Endothelial cell of umbilical vein (primary cell): ENCODE measurements at regions not wholly inside any gene's neighbourhood (a gene's known extent, or its start where the extent isn't known, plus 50 kb on each side); places are given as distances from the start of the nearest gene placed in this dataset.

Experiments
- BruUV-seq: library from RNA; stranded (reverse); fragments of 400-500 nt; replicated peaks from 2 replicates; lab custom pipeline; 2021; lab: Mats Ljungman, UMichigan
- CTCF ChIA-PET: fragments of 300-600, 350-600 bp; sonication (Branson Sonifier 250); formaldehyde crosslinking; loops from one replicate; lab custom pipeline; 2021; ENCODE audit warnings: antibody characterized with exemption, inconsistent platforms; lab: Charles Lee
- POLR2A ChIA-PET: fragments of 300-600, 350-600 bp; sonication (Branson Sonifier 250); formaldehyde crosslinking; loops from one replicate; lab custom pipeline; 2021; ENCODE audit warnings: antibody characterized with exemption, inconsistent platforms; lab: Charles Lee
- DNase-seq: peaks from one replicate; pipeline ENCODE4 v3.0.0-alpha.2; 2011; ENCODE audit warnings: low read depth, low spot score
- FAIRE-seq: peaks from 2 replicates; lab custom pipeline; 2011; peaks lifted over from hg19 to GRCh38; lab: Jason Lieb, UNC
- H2AFZ ChIP-seq: 2 replicates; pipeline ENCODE4 v1.6.0; 2012; ENCODE audit warnings: low read depth, low read length, control low read depth, inconsistent platforms
- H3K27ac ChIP-seq: 2 replicates; pipeline ENCODE4 v1.5.1; 2011; ENCODE audit warnings: low read depth, mild to moderate bottlenecking, control low read depth, low read length, moderate library complexity; ENCODE audit not compliant: insufficient read depth
- H3K27me3 ChIP-seq, 2 experiments: 2 replicates each; pipeline versions ENCODE4 v1.6.0 to v1.6.1; 2011; ENCODE audit warnings: low read length in 2 of 2, mixed read lengths in 1 of 2; ENCODE audit not compliant: control insufficient read depth in 2 of 2, insufficient read depth in 2 of 2
- H3K36me3 ChIP-seq, 2 experiments: 2 replicates in 1 of 2; 3 replicates in 1 of 2; pipeline ENCODE4 v1.5.1; 2011; ENCODE audit warnings: low read length in 2 of 2, mild to moderate bottlenecking in 1 of 2, moderate library complexity in 1 of 2; ENCODE audit not compliant: control insufficient read depth in 2 of 2, insufficient read depth in 2 of 2; ENCODE audit errors: extremely low read depth in 1 of 2
- H3K4me1 ChIP-seq: 3 replicates; pipeline ENCODE4 v1.5.1; 2011; ENCODE audit warnings: mild to moderate bottlenecking, low read length; ENCODE audit not compliant: control insufficient read depth, insufficient read depth; ENCODE audit errors: extremely low read depth
- H3K4me2 ChIP-seq: 2 replicates; pipeline ENCODE4 v1.6.1; 2011; ENCODE audit warnings: low read length, control low read depth, mixed read lengths; ENCODE audit not compliant: insufficient read depth
- H3K4me3 ChIP-seq, 3 experiments: fragments of 200-600 bp in 1 of 3; sonication (generic), shearing (Covaris generic) in 1 of 3; replicated peaks in 1 of 3; 2 replicates each; pipeline ENCODE4 v1.5.1; 2011 to 2016; ENCODE audit warnings: control low read depth in 3 of 3, low read length in 3 of 3, mild to moderate bottlenecking in 2 of 3, inconsistent platforms in 1 of 3, low read depth in 1 of 3, moderate library complexity in 1 of 3; ENCODE audit not compliant: insufficient read depth in 1 of 3
- H3K79me2 ChIP-seq: 2 replicates; pipeline ENCODE4 v1.6.0; 2012; ENCODE audit warnings: low read length, inconsistent platforms; ENCODE audit not compliant: control insufficient read depth, insufficient read depth
- H3K9ac ChIP-seq: replicated peaks from 2 replicates; pipeline ENCODE3; 2011; ENCODE audit warnings: low read length, control low read depth; ENCODE audit not compliant: insufficient read depth; ENCODE audit errors: extremely low read depth
- H3K9me1 ChIP-seq: replicated peaks from 3 replicates; pipeline ENCODE4 v1.6.0; 2011; ENCODE audit warnings: mild to moderate bottlenecking, low read length; ENCODE audit not compliant: control insufficient read depth, insufficient read depth; ENCODE audit errors: extremely low read depth
- H3K9me3 ChIP-seq: replicated peaks from 2 replicates; pipeline ENCODE4 v1.5.1; 2012; ENCODE audit warnings: low read length, inconsistent platforms; ENCODE audit not compliant: control insufficient read depth, insufficient read depth
- H4K20me1 ChIP-seq: replicated peaks from 2 replicates; pipeline ENCODE3; 2011; ENCODE audit warnings: mild to moderate bottlenecking, low read length; ENCODE audit not compliant: control insufficient read depth, insufficient read depth; ENCODE audit errors: extremely low read depth
- CTCF ChIP-seq, 2 donors: IDR thresholded peaks; 1 replicate in 1 of 2; 2 replicates in 1 of 2; pipeline ENCODE4 v1.5.1; 2011; ENCODE audit warnings: low read length in 2 of 2, mild to moderate bottlenecking in 2 of 2, moderate library complexity in 2 of 2, control low read depth in 1 of 2, inconsistent platforms in 1 of 2, low read depth in 1 of 2; ENCODE audit not compliant: insufficient read depth in 1 of 2; ENCODE audit errors: extremely low read depth in 1 of 2
- EZH2 ChIP-seq: IDR thresholded peaks from 2 replicates; pipeline ENCODE4 v1.6.1; 2012; ENCODE audit warnings: borderline replicate concordance, low read depth, mild to moderate bottlenecking, moderate library complexity, low read length, inconsistent platforms; ENCODE audit not compliant: severe bottlenecking
- FOS ChIP-seq: IDR thresholded peaks from 2 replicates; pipeline ENCODE4 v1.6.1; 2011; ENCODE audit warnings: mild to moderate bottlenecking, low read length, moderate library complexity, borderline replicate concordance; ENCODE audit not compliant: insufficient read depth
- GATA2 ChIP-seq: IDR thresholded peaks from 2 replicates; pipeline ENCODE4 v1.7.0; 2011; ENCODE audit warnings: low read depth, mild to moderate bottlenecking, moderate library complexity, mixed read lengths, low read length; ENCODE audit not compliant: insufficient read length, insufficient read depth
- JUN ChIP-seq: IDR thresholded peaks from 2 replicates; pipeline ENCODE4 v1.6.1; 2011; ENCODE audit warnings: borderline replicate concordance, low read depth; ENCODE audit not compliant: insufficient read length, insufficient read depth
- MAX ChIP-seq: IDR thresholded peaks from 2 replicates; pipeline ENCODE4 v1.6.1; 2011; ENCODE audit not compliant: insufficient read depth, insufficient read length
- MYC ChIP-seq: IDR thresholded peaks from one replicate; pipeline ENCODE4 v1.6.1; 2011; ENCODE audit warnings: mild to moderate bottlenecking, low read depth, low read length
- POLR2A ChIP-seq: IDR thresholded peaks from 2 replicates; pipeline ENCODE4 v1.6.1; 2012; ENCODE audit warnings: low read depth, mild to moderate bottlenecking, control low read depth, low read length
- POLR2AphosphoS5 ChIP-seq: IDR thresholded peaks from 2 replicates; pipeline ENCODE4 v1.6.1; 2012; ENCODE audit warnings: low read depth, mild to moderate bottlenecking, control low read depth, low read length, moderate library complexity; ENCODE audit not compliant: insufficient read depth
- dilution Hi-C: fragments of 300-500 bp; cut with MboI; formaldehyde crosslinking; loops from one replicate; pipeline ENCODE4 v1.15.0; 2019; ENCODE audit warnings: low sequenced_read_pairs; ENCODE audit not compliant: extremely low pct_ligation_motif_present
- intact Hi-C: fragments of 100-400 bp; cut with micrococcal nuclease; formaldehyde crosslinking; loops from one replicate; pipeline ENCODE4 v1.10.0; 2022

GRCh38 chr5:17947029-17947428, 312.8 kb downstream of the TAF11L14 start:
- no peaks in the 10 kb centered on the region for H4K20me1 ChIP-seq
- H3K27me3 ChIP-seq = no peaks in the 10 kb centered on the region
- no peak overlapping the region for H3K4me3 ChIP-seq
- no peak for TF ChIP-seq FOS
- no TSS peak for BruUV-seq
- no peak overlapping the region for H3K4me2 ChIP-seq
- no peaks in the 10 kb centered on the region for H3K9me1 ChIP-seq
- H3K36me3 ChIP-seq = no peaks in the 10 kb centered on the region
- no peak for FAIRE-seq
- no peak overlapping the region for H3K27ac ChIP-seq
- DNase-seq = no peak
- H2AFZ ChIP-seq = no peak overlapping the region
- intact Hi-C loops (no loop called here), dilution Hi-C loops (no loop called here)
- H3K9me3 ChIP-seq = no peaks in the 10 kb centered on the region
- POLR2A ChIA-PET = no interaction called here
- CTCF ChIA-PET = no interaction called here
- H3K79me2 ChIP-seq = no peaks in the 10 kb centered on the region
- no peaks in the 10 kb centered on the region for H3K4me1 ChIP-seq
- no peak overlapping the region for H3K9ac ChIP-seq

GRCh38 chr5:17951392-17952169, 317.3 kb downstream of the TAF11L14 start:
- Histone ChIP-seq H3K36me3 (no peaks in the 10 kb centered on the region), H2AFZ (no peak overlapping the region), H3K9me3 (no peaks in the 10 kb centered on the region), H3K4me2 (no peak overlapping the region), H3K4me1 (no peaks in the 10 kb centered on the region), H4K20me1 (no peaks in the 10 kb centered on the region), H3K27me3 (no peaks in the 10 kb centered on the region), H3K79me2 (no peaks in the 10 kb centered on the region), H3K27ac (no peak overlapping the region), H3K9ac (no peak overlapping the region), H3K4me3 (no peak overlapping the region), H3K9me1 (no peaks in the 10 kb centered on the region)
- POLR2A ChIA-PET = no interaction called here
- FAIRE-seq (no peak), DNase-seq (no peak)
- dilution Hi-C loops (no loop called here), intact Hi-C loops (no loop called here)
- CTCF ChIA-PET = no interaction called here
- TF ChIP-seq CTCF (IDR thresholded peaks at IDR 0.05; ENCODE audit: extremely low read depth in 1 of 2, insufficient read depth in 1 of 2, low read depth in 1 of 2, low read length in 2 of 2) = no peak
- no peak for TF ChIP-seq EZH2
- TF ChIP-seq FOS = no peak
- TF ChIP-seq POLR2A = no peak
- no peak for TF ChIP-seq MYC
- TF ChIP-seq GATA2 = no peak
- TF ChIP-seq JUN = no peak
- no peak for TF ChIP-seq MAX
- no peak for TF ChIP-seq POLR2AphosphoS5
- BruUV-seq = no TSS peak
